ENCODE measurements at regions not wholly inside any gene's neighbourhood (a gene's known extent, or its start where the extent isn't known, plus 50 kb on each side); places are given as distances from the start of the nearest gene placed in this dataset.
A peak's percentile ranks its signal among the peaks of the same experiment; 100 is the strongest.

DNA sequence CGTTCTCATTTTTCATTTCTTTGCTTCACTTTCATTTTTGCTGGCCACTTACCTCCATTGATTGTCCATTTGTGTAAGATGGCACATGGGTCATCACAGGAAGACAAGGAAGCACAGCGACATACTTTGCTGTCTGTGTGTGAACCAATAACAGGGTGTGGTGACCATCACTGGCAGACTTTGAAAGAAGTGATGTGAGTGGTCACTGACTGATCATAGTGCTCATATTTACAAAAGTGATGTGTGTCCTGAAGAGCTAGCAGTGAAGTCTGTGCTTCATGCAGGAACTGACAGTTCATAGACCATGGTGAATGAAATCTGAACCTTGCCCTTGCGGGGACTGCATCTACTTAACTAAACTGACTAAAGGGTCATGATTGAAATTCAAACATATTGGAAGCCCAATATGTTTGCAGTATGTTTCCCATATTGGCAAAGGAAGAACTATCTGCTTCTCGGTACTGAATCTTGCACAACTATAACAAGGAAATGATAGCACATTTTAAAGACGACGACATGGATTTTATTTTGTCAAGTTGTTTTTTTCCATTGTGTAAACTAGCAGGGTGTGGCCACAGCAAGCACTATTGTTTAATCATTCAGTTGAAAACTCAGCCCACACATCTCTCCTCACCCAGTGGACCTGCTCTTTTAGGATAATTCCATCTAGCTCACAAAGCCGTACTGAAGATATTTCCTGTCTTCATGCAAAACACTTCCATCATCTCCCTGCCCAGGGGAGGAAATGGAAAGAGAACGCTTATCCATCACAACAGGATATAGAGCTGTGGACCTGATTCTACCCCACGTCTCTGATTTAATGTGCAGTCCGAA, 232.0 kb upstream of the ANKRD55 start (continued):
- no peak for TF ChIP-seq SRSF1 (optimal IDR thresholded peaks at IDR 0.05; ENCODE audit: low read depth, low read length)
- TF ChIP-seq SMARCE1 (IDR thresholded peaks at IDR 0.05; ENCODE audit: borderline replicate concordance) = no peak
- TF ChIP-seq SMARCC2 (IDR thresholded peaks at IDR 0.05) = no peak
- TF ChIP-seq SRSF9 (IDR thresholded peaks at IDR 0.05; ENCODE audit: borderline replicate concordance, insufficient read depth, low read depth, low read length, poor library complexity, severe bottlenecking) = no peak
- TF ChIP-seq ZNF350 (CRISPR knock-in tag; IDR thresholded peaks at IDR 0.05; ENCODE audit: borderline replicate concordance, low read depth) = no peak
- TF ChIP-seq ZNF75D (CRISPR knock-in tag; IDR thresholded peaks at IDR 0.05; ENCODE audit: borderline replicate concordance) = no peak
- TF ChIP-seq ZFP36 (IDR thresholded peaks at IDR 0.05; ENCODE audit: borderline replicate concordance, low read depth, low read length, partially characterized antibody) = no peak
- TF ChIP-seq WIZ (CRISPR knock-in tag; IDR thresholded peaks at IDR 0.05) = peak; percentile 57; the same call in 1 of the 2 replicates
- TF ChIP-seq MLLT10 (CRISPR knock-in tag; IDR thresholded peaks at IDR 0.05) = no peak
- TF ChIP-seq, protein P1, sequence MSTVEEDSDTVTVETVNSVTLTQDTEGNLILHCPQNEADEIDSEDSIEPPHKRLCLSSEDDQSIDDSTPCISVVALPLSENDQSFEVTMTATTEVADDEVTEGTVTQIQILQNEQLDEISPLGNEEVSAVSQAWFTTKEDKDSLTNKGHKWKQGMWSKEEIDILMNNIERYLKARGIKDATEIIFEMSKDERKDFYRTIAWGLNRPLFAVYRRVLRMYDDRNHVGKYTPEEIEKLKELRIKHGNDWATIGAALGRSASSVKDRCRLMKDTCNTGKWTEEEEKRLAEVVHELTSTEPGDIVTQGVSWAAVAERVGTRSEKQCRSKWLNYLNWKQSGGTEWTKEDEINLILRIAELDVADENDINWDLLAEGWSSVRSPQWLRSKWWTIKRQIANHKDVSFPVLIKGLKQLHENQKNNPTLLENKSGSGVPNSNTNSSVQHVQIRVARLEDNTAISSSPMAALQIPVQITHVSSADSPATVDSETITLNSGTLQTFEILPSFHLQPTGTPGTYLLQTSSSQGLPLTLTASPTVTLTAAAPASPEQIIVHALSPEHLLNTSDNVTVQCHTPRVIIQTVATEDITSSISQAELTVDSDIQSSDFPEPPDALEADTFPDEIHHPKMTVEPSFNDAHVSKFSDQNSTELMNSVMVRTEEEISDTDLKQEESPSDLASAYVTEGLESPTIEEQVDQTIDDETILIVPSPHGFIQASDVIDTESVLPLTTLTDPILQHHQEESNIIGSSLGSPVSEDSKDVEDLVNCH (CRISPR knock-in tag; IDR thresholded peaks at IDR 0.05) = no peak
- TF ChIP-seq RXRA (CRISPR knock-in tag; IDR thresholded peaks at IDR 0.05) = peak; percentile 44; the same call in 1 of the 2 replicates
- TF ChIP-seq ZNF432 (CRISPR knock-in tag; IDR thresholded peaks at IDR 0.05; ENCODE audit: borderline replicate concordance) = no peak
- no peak for TF ChIP-seq HNRNPH1 (optimal IDR thresholded peaks at IDR 0.05; ENCODE audit: low read depth, low read length)
- TF ChIP-seq ZNF777 (CRISPR knock-in tag; IDR thresholded peaks at IDR 0.05) = no peak
- TF ChIP-seq ZNF543 (CRISPR knock-in tag; IDR thresholded peaks at IDR 0.05) = no peak
- TF ChIP-seq SRF (IDR thresholded peaks at IDR 0.05; ENCODE audit: low read depth, low read length) = no peak
- no peak for TF ChIP-seq THYN1 (CRISPR knock-in tag; IDR thresholded peaks at IDR 0.05; ENCODE audit: borderline replicate concordance, low read depth)
- no peak for TF ChIP-seq STAT5B (CRISPR knock-in tag; IDR thresholded peaks at IDR 0.05)
- no peak for TF ChIP-seq ZNF768 (CRISPR knock-in tag; IDR thresholded peaks at IDR 0.05)
- peak; percentile 86; the same call in 1 of the 2 replicates for TF ChIP-seq ZKSCAN8 (CRISPR knock-in tag; IDR thresholded peaks at IDR 0.05; ENCODE audit: borderline replicate concordance)
- TF ChIP-seq SOX5 (CRISPR knock-in tag; IDR thresholded peaks at IDR 0.05; ENCODE audit: borderline replicate concordance) = peak; percentile 76
- TF ChIP-seq, protein P2, sequence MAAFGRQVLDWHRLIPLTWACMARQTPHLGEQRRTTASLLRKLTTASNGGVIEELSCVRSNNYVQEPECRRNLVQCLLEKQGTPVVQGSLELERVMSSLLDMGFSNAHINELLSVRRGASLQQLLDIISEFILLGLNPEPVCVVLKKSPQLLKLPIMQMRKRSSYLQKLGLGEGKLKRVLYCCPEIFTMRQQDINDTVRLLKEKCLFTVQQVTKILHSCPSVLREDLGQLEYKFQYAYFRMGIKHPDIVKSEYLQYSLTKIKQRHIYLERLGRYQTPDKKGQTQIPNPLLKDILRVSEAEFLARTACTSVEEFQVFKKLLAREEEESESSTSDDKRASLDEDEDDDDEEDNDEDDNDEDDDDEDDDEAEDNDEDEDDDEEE (CRISPR knock-in tag; IDR thresholded peaks at IDR 0.05) = no peak
- TF ChIP-seq, protein P3, sequence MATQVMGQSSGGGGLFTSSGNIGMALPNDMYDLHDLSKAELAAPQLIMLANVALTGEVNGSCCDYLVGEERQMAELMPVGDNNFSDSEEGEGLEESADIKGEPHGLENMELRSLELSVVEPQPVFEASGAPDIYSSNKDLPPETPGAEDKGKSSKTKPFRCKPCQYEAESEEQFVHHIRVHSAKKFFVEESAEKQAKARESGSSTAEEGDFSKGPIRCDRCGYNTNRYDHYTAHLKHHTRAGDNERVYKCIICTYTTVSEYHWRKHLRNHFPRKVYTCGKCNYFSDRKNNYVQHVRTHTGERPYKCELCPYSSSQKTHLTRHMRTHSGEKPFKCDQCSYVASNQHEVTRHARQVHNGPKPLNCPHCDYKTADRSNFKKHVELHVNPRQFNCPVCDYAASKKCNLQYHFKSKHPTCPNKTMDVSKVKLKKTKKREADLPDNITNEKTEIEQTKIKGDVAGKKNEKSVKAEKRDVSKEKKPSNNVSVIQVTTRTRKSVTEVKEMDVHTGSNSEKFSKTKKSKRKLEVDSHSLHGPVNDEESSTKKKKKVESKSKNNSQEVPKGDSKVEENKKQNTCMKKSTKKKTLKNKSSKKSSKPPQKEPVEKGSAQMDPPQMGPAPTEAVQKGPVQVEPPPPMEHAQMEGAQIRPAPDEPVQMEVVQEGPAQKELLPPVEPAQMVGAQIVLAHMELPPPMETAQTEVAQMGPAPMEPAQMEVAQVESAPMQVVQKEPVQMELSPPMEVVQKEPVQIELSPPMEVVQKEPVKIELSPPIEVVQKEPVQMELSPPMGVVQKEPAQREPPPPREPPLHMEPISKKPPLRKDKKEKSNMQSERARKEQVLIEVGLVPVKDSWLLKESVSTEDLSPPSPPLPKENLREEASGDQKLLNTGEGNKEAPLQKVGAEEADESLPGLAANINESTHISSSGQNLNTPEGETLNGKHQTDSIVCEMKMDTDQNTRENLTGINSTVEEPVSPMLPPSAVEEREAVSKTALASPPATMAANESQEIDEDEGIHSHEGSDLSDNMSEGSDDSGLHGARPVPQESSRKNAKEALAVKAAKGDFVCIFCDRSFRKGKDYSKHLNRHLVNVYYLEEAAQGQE (IDR thresholded peaks at IDR 0.05; ENCODE audit: borderline replicate concordance in 1 of 2, low read depth in 1 of 2, low read length in 2 of 2) = no peak

Data from HepG2 (cell line).